ENCODE measurements at regions not wholly inside any gene's neighbourhood (a gene's known extent, or its start where the extent isn't known, plus 50 kb on each side); places are given as distances from the start of the nearest gene placed in this dataset.
"Not testable (repeated sequence)": the region's sequence is repeated elsewhere in the genome, so short reads cannot be mapped to it uniquely, and the experiment has no call there.

DNA sequence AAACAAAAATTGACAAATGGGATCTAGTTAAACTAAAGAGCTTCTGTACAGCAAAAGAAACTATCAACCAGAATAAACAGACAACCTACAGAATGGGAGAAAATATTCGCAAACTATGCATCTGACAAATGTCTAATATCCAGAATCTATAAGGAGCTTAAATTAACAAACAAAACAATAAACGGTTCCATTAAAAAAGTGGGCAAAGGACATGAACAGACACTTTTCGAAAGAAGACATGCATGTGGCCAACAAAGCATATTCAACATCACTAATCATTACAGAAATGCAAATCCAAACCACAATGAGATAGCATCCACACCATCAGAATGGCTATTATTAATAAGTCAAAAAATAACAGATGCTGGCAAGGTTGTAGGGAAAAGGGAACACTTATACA is 50.5 kb upstream of the MED13L start:
- not testable (repeated sequence) for DNase-seq

DNA sequence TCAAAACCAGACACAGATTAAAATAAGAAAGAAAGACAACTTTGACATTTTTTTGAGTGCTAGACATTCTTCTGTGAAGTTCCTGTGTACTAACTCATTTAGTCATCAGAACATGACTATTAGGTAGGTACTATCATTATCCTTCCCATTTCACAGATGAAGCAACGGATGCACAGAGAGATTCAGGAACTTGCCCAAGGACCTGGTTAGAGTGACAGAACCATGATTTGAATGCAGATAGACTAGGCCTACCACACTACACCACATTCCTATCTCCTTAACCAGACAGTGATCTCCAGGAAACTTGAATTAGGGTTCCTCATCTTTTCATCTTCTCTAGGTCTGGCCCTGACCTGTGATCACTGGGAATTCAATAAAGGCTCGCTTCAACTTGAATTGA is 54.4 kb upstream of the MED13L start:
- DNase-seq = no peak

DNA sequence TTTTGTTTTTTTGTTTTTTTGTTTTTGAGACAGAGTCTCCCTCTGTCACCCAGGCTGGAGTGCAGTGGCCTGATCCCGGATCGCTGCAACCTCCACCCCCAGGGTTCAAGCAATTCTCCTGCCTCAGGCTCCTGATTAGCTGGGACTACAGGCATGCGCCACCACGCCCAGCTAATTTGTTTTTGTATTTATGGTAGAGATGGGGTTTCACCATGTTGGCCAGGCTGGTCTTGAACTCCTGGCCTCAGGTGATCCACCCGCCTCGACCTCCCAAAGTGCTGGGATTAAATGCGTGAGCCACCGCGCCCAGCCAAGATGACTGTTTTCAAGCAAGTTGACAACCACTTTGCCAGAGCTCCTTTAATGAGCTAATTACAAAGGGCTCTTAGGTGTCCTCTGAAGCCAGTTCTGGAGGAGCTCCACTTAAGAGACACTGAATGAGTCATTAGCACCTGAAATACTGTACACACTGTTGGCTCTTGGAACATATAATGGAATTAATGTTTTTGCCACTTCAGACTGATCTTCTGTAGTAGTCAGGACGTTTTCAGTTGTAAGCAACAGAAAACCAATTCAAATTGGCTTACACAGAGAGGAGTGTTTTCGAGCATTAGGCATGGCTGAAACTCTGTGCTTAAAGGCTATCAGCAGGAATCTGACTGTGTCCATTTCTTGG is 55.4 kb upstream of the MED13L start:
- DNase-seq = no peak

DNA sequence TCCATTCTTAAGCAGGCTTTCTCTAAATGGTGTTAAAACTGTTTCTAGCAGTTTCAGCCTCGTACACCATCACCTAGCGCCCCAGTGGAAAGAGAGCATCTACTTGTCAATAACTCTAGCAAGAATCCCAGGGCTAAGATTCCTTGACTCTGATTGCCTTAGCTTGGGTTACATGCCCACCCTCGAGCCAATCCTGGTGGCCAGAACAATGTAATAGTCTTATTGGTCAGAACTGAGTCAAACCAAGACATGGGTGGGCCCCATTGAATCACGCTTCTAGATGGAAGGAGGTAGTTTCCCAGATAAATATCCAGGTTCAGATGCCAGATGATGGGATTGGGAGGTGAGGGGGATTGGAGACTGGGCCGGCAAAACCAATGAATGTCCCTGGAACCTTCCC is 55.9 kb upstream of the MED13L start:
- DNase-seq = no peak

DNA sequence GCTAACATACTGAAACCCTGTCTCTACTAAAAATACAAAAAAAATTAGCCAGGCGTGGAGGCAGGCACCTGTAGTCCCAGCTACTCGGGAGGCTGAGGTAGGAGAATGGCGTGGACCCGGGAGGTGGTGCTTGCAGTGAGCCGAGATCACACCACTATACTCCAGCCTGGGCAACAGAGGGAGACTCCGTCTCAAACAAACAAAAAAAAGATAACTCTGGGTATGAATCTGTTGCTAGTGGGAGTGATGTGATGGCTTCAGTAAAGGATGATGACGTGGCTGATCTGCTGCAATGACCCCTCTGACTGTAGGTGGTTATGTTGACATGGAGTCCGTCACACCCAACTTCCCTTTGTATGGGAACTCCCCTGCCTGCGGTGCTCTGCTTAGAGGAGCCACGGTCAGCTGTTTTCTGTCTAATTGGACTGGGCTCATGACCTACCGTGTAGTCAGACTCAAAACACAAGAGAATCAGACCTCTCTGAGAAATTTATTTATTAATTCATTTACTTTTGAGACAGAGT is 59.1 kb upstream of the MED13L start:
- DNase-seq = no peak

DNA sequence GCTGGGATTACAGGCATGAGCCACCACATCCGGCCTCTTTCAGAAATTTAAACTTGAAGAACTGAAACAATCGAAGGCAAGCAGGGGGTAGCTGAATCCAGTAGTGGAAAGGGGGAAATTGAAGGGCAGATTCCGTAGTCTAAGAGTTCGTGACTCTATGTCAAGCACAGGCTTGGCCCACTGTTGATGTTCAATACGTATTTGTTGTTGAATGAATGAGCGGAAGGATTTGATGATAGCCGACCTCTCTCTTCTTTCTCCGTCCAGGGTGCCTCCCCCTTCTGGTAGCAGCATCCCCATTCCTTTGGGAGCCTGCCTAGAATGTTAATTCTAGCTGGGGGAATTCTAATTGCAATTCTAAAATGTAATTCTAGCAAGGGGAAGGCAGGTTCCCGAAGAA is 59.8 kb upstream of the MED13L start:
- DNase-seq = no peak

DNA sequence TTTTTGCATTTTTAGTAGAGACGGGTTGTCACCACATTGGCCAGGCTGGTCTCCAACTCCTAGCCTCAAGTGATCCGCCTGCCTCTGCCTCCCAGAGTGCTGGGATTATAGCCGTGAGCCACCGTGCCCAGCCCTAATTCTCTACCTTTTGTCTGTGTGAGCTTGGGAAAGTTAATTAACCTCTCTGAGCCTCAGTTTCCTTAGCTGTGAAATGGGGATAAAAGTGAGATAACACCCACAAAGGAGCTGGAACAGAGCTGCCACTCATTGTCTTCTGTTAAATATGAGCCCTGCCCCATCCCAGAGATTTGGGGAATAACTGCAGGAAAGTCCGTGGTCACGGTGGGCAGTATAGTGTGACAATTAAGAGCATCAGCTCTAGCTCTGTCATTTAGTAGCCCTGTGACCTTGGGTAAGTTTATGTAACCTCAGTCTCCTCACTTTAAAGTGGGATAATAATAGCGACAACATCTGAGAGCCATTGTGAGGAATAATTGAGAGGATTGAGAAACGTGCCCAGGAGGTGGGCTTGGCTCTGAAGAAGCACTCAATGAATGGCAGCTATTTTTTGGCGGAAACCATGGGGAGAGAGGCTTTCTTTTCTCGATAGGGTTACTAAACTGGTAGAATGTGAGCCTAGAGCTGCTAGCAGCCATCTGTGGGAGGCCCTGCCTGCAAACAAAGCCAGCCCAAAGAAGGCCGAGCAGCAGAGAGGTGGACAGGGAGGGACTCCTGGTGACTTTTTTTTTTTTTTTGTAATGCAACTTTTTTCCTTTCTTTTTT is 60.8 kb upstream of the MED13L start:
- no peak for DNase-seq

DNA sequence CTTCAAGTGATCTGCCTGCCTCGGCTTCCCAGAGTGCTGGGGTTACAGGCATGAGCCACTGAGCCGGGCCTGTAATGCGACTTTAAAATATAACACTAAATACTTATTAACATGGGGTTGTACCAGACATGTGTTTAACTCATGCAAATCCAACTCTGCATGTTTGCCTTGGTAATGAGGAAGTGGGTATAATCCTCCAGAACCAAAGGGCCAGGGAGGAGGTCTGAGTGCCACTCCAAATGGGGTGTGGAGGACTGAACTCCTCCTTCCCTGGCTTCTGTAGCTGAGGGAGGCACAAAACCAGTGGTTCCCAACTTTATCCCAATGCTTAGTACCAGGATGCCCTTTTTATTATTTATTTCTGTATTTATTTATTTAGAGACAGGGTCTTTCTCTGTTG is 61.6 kb upstream of the MED13L start:
- DNase-seq = no peak

DNA sequence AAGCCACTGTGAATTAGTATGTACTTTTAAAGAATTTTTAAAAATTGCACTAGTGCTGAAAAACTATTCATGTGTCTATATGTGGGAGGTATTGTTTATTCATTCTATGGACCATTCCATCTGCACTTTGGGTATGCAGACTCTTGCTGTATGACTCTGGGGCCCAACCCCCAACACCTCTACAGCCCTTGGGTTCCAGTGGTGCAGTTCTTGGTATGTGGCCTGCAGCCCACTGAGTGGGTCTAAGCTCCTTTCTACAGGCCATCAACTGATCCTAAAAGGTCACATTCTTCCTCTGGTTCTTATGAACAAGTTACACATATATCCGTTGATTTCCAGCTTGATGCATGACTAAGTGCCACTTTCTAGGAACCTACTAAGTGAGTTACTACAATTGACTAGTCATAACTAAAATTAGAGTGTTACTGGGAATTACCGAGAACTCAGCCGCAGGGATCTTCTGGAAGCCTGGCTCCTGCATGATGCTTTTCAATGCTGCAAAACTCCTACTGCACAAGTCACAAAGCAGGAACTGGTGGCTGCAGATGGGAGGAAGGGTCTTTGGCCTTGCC is 62.4 kb upstream of the MED13L start:
- DNase-seq = no peak

DNA sequence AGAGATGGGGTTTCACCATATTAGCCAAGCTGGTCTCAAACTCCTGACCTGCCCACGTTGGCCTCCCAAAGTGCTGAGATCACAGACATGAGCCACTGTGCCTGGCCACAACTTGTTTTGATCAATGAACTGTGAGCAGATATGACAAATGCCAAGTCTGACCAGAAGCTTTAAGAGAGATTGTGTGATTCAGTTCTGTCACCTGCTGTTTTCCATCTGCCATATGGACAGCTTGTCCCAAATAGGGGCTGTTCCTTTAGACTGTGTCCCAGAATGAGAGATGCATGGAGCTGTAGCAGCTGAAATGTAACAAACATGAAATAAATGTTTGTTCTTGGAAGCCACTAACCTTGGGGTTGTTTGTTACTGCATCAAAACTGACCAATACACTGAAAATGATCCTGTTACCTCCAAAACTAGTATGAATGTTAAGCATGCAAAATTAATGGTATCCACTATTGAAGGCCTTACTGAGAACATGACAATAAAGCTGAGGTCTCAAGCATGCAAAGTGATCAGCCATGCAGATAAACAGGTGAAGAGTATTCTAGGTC is 65.9 kb upstream of the MED13L start:
- DNase-seq = no peak

DNA sequence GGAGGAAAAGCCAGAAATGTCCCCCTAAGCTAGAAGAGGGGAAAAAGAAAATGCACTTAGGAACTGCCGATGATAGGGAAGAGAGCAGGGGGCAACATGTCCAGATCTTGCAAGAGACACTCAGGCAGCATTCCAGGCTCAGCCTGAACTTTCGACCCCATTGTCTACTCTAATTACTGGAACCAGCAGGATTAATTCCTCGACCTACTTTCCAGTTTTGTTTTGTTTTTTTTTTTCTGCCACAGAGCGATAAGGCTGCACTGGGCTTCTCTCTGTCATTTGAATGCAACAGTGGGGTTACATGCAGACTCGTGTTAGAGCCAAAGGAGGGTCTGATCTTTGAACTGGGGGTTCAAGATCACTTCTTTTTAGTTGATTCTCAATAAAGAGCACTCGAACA is 68.7 kb upstream of the MED13L start:
- no peak for DNase-seq

DNA sequence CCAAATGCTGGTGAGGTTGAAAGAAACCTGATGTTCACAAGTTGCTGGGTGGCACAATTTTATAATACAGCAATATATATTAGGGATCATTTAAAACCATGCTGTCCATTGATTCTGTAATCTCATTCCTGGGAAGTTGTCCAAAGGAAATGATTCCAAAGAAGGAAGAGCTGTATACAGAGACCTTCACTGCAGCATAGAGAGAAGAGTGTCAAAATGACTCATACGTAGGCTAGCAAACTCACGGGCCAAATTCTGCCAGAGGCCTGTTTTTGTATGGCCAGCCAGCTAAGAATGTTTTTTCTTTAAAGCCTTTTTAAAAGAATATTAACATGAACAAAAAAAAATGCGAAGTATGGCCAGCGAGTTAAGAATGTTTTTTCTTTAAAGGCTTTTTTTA is 69.2 kb upstream of the MED13L start:
- DNase-seq = no peak

DNA sequence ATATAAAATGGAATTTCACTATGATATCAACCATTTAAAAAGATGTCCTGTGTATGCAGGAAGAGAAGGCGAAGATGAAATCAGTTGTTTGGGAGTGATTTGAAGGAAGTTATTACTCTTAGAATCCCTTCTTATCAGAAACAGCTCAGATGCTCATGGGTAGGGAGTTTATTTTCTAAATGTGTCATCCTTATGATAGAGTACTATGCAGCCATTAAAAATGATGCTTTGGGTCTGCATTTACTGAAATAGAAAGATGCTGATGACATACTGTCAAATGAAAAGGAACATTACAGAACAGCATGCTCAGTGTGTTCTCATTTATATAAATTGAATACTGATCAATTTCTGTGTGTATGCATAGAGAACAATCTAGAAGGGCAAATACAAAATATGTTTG is 69.8 kb upstream of the MED13L start:
- no peak for DNase-seq

DNA sequence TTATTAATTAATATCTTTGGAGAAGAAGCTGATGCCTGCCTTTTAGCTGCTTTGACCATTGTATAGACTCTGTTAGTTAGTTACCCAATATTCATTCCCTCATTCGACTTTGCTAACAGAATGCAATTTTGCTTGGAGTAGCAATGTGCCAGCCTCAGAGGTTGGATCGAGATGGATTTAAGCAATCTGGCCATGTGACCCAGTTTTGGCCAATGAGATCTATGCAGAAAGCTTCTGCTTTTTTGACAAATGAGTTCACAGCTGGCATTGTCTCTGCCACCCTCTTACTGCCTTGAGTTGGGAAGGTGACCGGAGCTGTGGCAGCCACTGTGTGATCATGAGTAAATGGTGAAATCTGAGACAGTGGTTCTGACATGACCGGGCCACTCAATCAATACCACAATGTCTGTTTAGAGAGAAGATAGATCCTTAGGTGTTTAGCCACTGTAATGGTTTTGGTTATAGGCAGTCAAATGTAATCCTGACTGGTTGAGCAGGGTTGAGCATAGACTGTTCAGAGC is 74.9 kb upstream of the MED13L start:
- no peak for DNase-seq

DNA sequence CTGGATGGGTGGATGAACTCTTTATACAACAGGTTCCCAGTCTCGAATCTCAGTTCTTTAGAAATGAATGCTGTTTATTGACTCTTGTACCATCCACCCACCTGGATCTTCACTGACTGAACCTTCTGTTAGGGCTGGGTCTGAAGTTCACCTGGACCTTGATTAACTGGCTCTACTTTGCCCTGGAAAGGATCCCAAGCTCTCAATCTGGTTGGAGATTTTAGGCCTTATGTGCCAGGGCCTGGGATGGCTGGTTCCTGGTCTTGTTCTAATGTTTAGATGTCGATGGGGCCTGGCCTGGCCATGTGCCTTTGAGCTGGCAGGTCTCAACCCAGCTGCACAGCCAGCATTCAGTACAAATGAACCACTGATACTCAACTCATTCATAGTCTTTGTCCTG is 76.5 kb upstream of the MED13L start:
- DNase-seq = no peak

DNA sequence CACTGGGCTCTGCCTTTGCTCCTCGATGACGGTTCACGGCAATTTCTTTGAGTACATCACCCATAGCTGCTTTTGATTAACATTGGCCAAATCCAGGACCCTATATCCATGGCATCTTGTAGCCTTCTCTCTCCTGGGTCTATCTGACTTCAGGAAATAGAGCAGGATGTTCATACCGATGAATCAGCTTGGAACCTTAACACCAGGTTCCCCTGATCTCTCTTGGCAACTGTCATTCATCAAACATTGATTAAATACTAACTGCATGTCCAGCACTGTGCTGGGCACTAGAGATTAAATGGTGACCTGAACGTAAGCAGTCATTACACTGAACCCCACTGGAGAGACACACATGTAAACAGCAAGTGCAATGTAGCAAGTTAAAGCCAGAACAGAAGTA is 77.0 kb upstream of the MED13L start:
- DNase-seq = no peak

DNA sequence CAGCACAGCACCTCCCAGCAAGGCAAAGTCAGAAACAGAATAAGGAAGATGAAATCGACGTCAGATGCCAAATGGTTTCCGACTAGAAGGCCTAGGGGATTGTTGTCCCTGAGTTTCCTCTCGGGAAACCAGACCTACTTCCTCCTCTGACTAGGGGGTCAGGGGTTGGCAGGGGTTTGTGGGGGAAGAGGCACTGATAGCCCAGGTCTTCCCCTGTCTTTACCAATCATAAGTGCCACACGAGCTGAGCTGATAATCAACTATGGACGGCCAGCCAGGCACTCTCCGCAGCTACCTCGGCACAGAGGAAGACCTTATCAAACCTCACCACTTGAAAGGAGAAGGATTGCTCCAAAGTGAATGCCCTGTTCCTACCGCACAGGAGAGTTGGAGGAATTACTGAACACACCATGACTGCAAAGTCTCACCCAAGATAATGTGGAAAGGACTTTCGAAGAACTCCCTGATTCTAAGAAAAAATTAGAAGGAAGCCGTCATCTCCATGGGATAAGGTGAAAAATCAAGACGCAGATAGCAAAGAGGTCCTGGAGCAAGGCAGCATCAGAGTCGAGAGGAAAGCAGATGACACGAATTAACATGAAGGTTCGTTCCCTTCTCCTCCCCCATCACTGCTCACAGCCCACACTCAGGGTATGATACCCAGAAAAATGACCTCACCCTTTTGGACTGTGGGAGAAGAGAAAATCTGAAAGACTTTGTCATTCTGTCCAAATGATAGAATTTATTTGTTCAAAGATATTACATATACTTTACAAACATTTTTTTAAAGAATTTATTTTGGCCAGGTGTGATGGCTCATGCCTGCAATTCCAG is 77.7 kb upstream of the MED13L start:
- no peak for DNase-seq

DNA sequence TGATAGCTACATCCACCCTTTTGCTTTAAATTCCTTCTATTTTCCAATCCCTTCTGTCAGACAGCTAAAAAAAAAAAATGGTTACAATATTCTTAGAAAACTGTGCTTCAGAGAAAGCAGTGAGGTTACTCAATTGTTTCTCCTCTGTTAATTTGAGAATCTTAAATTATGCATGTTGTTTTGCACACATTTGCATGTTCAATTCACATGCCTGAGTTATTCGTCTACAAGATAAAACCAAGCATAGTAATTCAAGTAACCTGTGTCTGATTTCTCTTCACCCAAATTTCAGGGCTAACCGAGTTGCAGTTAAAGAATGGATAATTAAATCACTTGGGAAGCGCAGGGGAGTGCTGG is 81.0 kb upstream of the MED13L start:
- DNase-seq = no peak

DNA sequence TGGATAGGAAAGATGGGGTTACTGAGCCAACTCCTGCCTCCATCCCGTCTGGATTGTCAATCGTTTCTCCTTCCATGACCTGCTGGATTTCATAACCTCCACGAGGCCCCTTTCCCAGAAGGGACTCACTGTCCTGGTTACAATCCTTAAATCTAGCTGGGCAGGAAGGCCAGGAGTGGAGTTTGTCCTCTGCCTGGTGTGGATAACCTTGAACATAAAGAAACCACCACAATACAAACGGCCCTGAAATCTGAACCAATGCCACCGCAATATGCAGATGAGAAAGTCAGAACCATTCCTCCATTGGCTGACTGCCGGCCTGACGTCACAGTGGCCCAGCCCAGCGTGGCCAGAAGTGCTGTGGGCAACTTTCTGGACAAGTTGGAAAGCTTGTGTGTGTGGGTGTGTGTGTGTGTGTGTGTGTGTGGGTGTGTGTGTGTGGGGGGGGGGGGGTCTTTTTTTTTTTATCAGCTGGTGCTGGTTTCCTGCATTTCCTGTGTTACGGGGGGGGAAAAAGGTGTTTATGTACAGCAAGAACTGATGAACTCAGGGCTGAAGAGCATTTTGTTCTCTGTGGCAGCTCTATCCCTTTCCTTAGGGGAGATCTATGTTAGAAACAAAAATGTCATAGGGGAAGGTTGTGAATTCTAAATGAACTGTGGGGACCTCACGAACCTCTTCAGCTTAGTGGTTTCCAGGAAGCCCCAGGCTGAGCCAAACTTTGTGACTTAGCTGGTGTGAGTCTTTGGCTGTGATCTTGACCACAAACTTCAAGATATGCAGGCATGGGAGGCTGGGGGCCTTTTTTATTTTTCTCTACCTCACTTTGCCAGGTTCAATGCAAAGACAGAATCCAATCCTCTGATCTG is 81.6 kb upstream of the MED13L start:
- DNase-seq = peak; percentile 78

DNA sequence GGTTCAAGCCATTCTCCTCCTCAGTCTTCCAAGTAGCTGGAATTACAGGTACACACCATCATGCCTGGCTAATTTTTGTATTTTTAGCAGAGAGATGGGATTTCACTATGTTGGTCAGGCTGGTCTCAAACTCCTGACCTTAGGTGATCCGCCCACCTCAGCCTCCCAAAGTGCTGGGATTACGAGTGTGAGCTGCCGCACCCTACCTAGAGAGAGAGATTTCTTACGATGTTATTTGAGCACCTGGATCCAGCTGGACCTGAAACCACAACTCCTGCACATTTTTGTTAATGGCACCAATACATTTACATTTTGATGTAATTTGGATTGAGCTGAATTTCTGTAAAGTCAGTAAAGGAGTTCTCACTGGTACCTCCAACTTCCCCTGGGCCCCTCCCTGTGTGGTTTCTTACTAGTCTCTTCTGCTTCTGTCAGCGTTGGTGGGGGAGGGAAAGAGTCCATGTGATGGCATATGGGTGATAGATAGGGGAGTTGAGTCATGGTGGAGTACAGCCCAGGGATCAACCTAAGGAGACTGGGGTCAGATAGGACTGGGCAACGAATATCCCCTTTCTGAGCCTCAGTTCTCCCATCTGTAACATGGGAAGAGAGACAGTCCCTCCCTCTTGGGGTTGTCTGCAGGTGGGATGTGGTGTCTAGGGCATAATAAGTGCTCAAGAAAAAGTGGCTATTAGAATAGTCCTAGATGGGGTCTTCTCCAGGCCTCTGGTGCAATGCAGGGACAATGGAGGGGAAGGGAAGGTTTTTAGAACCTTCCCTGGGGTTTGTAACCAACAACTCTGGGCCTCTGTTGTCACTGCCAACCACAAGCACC is 83.3 kb upstream of the MED13L start:
- DNase-seq = peak; percentile 36
